Body of pancreas (tissue), 4 donors: ENCODE measurements at regions not wholly inside any gene's neighbourhood (a gene's known extent, or its start where the extent isn't known, plus 50 kb on each side); places are given as distances from the start of the nearest gene placed in this dataset.

Experiments used
- CTCF ChIP-seq, 7 experiments: fragments of 450-650 bp in 4 of 7; fragments of 200-600 bp in 3 of 7; sonication (generic) in 3 of 7; IDR thresholded peaks; one replicate each; pipeline ENCODE4 v1.5.1; 2016 to 2019; ENCODE audit warnings: antibody characterized with exemption in 7 of 7
- POLR2A ChIP-seq, 3 donors: fragments of 450-650 bp; IDR thresholded peaks; one replicate each; pipeline ENCODE4 v1.6.1; 2016; ENCODE audit warnings: antibody characterized with exemption in 3 of 3, mild to moderate bottlenecking in 2 of 3

- no peak for TF ChIP-seq CTCF (IDR thresholded peaks at IDR 0.05)
- TF ChIP-seq POLR2A (IDR thresholded peaks at IDR 0.05): no peak
These were observed 96.3 kb upstream of the DLG1 start for GRCh38 chr3:197394464-197395321.
